Retinal pigment epithelial cell (primary cell): ENCODE measurements at regions not wholly inside any gene's neighbourhood (a gene's known extent, or its start where the extent isn't known, plus 50 kb on each side); places are given as distances from the start of the nearest gene placed in this dataset.
A peak's percentile ranks its signal among the peaks of the same experiment; 100 is the strongest.

ENCODE experiments used
- DNase-seq: peaks from one replicate; pipeline ENCODE4 v3.0.0-alpha.2; 2010; ENCODE audit warnings: low read depth
- H3K4me3 ChIP-seq: 2 replicates; pipeline ENCODE4 v1.5.1; 2011; ENCODE audit warnings: mild to moderate bottlenecking, low read length, control low read depth, moderate library complexity
- TF ChIP-seq, protein P1 (sequence below): conservative IDR thresholded peaks from 2 replicates; pipeline ENCODE4 v1.5.1; 2011; ENCODE audit warnings: low read depth, low read length, control low read depth, inconsistent platforms

- no peak for DNase-seq
- TF ChIP-seq, protein P1, sequence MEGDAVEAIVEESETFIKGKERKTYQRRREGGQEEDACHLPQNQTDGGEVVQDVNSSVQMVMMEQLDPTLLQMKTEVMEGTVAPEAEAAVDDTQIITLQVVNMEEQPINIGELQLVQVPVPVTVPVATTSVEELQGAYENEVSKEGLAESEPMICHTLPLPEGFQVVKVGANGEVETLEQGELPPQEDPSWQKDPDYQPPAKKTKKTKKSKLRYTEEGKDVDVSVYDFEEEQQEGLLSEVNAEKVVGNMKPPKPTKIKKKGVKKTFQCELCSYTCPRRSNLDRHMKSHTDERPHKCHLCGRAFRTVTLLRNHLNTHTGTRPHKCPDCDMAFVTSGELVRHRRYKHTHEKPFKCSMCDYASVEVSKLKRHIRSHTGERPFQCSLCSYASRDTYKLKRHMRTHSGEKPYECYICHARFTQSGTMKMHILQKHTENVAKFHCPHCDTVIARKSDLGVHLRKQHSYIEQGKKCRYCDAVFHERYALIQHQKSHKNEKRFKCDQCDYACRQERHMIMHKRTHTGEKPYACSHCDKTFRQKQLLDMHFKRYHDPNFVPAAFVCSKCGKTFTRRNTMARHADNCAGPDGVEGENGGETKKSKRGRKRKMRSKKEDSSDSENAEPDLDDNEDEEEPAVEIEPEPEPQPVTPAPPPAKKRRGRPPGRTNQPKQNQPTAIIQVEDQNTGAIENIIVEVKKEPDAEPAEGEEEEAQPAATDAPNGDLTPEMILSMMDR = no peak
- H3K4me3 ChIP-seq = no peak overlapping the region
Measured at GRCh38 chr6:43843669-43844171, 73.7 kb downstream of the VEGFA start.

DNA sequence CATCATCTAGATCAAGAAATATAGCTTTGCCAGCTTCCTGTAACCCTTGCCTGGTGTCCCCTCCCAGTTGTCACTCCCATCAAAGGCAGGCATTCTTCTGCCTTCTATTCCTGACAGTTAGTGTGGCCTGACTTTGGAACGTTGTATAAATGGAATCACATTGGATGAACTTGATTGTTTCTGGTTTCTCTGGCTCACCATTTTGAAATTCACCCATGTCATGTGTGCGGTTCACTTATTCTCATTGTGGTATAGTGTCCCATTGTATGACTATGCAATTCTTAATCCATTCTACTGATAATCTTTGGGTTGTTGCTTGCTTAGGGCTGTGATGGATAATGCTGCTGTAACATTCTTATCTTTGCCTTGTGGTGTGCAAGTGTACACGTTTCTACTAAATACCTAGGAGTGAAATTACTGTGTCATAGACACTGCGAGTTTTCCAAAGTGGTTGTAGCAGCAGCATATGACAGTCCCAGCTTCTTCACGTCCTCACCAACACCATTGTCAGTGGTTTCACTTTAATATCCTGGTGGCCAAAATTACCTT is 73.2 kb downstream of the VEGFA start:
- TF ChIP-seq, protein P1 = no peak
- DNase-seq = no peak
- no peak overlapping the region for H3K4me3 ChIP-seq

GRCh38 chr6:43842231-43842794 is 72.3 kb downstream of the VEGFA start:
- TF ChIP-seq, protein P1 = no peak
- no peak overlapping the region for H3K4me3 ChIP-seq
- no peak for DNase-seq

DNA sequence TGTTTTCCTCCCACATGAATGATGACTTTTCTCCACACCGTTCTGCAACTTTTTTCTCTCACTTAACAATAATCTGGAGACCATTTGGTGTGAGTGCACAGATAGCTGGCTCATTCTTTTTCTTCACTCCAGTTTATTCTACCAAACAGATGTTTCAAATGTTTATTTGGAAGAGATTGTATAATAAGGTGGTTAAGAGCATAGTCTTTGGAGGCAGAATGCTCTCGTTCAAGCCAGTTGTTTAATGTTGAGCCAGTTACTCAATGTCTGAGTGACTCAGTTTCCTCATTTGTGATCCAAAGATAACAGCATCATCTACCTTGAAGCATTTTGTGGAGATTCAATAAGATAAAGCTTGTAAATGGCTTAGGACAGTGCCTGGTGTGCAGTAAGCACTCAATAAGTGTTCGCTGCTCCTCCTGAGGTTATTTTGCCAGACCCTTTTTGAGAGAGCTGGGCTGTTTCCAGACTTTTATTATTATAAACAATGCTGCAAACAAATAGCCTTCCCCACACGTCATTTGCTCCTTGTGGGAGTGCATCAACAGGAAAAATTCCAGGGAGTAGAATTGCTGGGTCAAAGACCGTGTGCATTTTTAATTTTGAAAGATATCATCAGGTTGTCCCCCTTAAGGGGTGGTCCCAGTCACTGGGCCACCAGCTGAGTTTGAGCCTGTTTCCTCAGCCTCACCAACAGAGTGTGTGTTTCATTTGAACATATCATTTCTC is 70.6 kb downstream of the VEGFA start:
- TF ChIP-seq, protein P1 = no peak
- DNase-seq = no peak
- no peak overlapping the region for H3K4me3 ChIP-seq

DNA sequence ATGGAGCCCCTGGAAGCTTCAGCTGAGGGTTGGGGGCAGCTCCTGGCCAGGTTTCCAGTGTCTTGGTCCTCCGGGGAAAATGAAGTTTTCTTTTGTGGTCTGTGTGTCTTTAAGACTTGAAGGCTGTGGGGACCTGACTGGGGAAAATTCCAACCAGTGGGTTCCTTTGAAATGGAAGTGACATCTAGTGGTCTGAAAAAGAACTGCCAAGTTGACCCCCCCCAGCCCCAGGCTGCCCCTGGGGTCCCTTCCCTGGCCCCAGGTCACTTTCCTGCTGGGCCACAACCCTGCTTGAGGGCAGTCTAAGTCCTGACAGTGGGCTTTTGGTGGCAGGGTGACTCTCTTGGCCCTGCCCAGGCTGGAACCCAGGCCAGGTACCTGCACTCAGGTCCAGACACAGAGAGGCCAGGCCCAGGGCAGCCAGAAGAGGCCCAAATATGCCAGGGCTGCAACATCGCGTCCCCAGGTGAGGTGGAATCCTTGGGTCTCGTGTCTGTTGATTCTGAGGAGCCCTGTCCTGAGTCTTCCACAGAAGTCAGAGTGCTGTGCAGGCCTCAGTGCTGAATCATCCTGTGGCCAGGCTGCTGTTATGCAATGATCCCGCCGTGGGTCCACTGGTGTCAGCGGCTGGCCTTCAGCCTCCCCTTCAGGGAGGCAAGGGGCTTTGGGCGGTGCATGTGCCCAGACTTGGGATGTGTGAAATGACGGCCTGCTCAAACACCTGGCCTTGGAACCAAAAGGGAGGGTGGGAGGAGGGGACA is 68.4 kb downstream of the VEGFA start:
- TF ChIP-seq, protein P1 = peak; percentile 64
- DNase-seq = no peak

DNA sequence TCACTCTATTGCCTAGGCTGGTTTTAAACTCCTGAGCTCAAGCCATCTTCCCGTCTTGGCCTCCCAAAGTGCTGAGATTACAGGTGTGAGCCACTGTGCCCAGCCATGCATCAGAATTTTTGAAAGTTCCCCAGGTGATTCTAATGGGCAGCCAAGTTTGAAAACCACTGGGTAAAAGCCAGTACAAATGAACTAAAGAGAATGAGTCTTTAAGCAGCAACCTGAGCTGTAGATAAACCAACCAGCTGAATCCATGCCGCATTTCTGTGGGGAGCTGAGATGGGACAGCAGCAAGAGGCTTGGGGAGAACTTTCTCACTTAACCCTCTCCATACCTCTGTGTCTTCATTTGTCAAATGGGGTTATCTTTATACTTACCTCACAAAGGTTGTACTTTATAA is 67.5 kb downstream of the VEGFA start:
- H3K4me3 ChIP-seq = no peak overlapping the region
- TF ChIP-seq, protein P1 = no peak
- no peak for DNase-seq

More for the DNA sequence above, 68.4 kb downstream of the VEGFA start:
- H3K4me3 ChIP-seq = no peak overlapping the region
